ENCODE measurements at regions not wholly inside any gene's neighbourhood (a gene's known extent, or its start where the extent isn't known, plus 50 kb on each side); places are given as distances from the start of the nearest gene placed in this dataset.
A peak's percentile ranks its signal among the peaks of the same experiment; 100 is the strongest.
"Not testable (repeated sequence)": the region's sequence is repeated elsewhere in the genome, so short reads cannot be mapped to it uniquely, and the experiment has no call there.

GRCh38 chr2:107685421-107685986, 141.2 kb upstream of the RGPD4 start:
- DNase-seq (ENCODE audit: low spot score), result no peak
- no peak for ATAC-seq

- DNase-seq (ENCODE audit: low spot score) (no peak), ATAC-seq (no peak)
These were observed 139.6 kb upstream of the RGPD4 start for GRCh38 chr2:107687073-107687472.

- ATAC-seq, result no peak
These were observed 138.6 kb upstream of the RGPD4 start for GRCh38 chr2:107688135-107688534.

GRCh38 chr2:107693604-107694003, 133.1 kb upstream of the RGPD4 start:
- ATAC-seq, result no peak

More at GRCh38 chr2:107688135-107688534, 138.6 kb upstream of the RGPD4 start:
- DNase-seq (ENCODE audit: low spot score), result no peak

GRCh38 chr2:107694667-107695066, 132.0 kb upstream of the RGPD4 start:
- DNase-seq (ENCODE audit: low spot score), result no peak
- no peak for ATAC-seq

More at GRCh38 chr2:107693604-107694003, 133.1 kb upstream of the RGPD4 start:
- no peak for DNase-seq (ENCODE audit: low spot score)

GRCh38 chr2:107697385-107697784, 129.3 kb upstream of the RGPD4 start:
- no peak for ATAC-seq
- no peak for DNase-seq (ENCODE audit: low spot score)

GRCh38 chr2:107698861-107699260, 127.8 kb upstream of the RGPD4 start:
- no peak for DNase-seq (ENCODE audit: low spot score)
- ATAC-seq, result no peak

- DNase-seq (ENCODE audit: low spot score) (no peak), ATAC-seq (no peak)
These were observed 126.6 kb upstream of the RGPD4 start for GRCh38 chr2:107700073-107700472.

GRCh38 chr2:107711941-107712340, 114.8 kb upstream of the RGPD4 start:
- ATAC-seq (no peak), DNase-seq (ENCODE audit: low spot score) (no peak)

GRCh38 chr2:107712857-107713256, 113.8 kb upstream of the RGPD4 start:
- DNase-seq (ENCODE audit: low spot score), result no peak
- ATAC-seq, result peak; percentile 92

- DNase-seq (ENCODE audit: low spot score) (no peak), ATAC-seq (no peak)
These were observed 109.0 kb upstream of the RGPD4 start for GRCh38 chr2:107717661-107718060.

GRCh38 chr2:107719141-107719540, 107.6 kb upstream of the RGPD4 start:
- DNase-seq (ENCODE audit: low spot score), result no peak
- no peak for ATAC-seq

GRCh38 chr2:107719836-107720235, 106.9 kb upstream of the RGPD4 start:
- DNase-seq (ENCODE audit: low spot score) (no peak), ATAC-seq (no peak)

- DNase-seq (ENCODE audit: low spot score) (no peak), ATAC-seq (no peak)
These were observed 105.5 kb upstream of the RGPD4 start for GRCh38 chr2:107721178-107721577.

GRCh38 chr2:107721586-107721985, 105.1 kb upstream of the RGPD4 start:
- no peak for DNase-seq (ENCODE audit: low spot score)
- ATAC-seq, result no peak

- ATAC-seq; DNase-seq (ENCODE audit: low spot score): not testable (repeated sequence)
These were observed 100.9 kb upstream of the RGPD4 start for GRCh38 chr2:107725824-107726223.

GRCh38 chr2:107727318-107727717, 99.4 kb upstream of the RGPD4 start:
- no peak for ATAC-seq
- no peak for DNase-seq (ENCODE audit: low spot score)

GRCh38 chr2:107728586-107728985, 98.1 kb upstream of the RGPD4 start:
- ATAC-seq (no peak), DNase-seq (ENCODE audit: low spot score) (no peak)

GRCh38 chr2:107729440-107729839, 97.3 kb upstream of the RGPD4 start:
- no peak for ATAC-seq

GRCh38 chr2:107730898-107731297, 95.8 kb upstream of the RGPD4 start:
- no peak for ATAC-seq
- no peak for DNase-seq (ENCODE audit: low spot score)

More at GRCh38 chr2:107729440-107729839, 97.3 kb upstream of the RGPD4 start:
- no peak for DNase-seq (ENCODE audit: low spot score)

GRCh38 chr2:107731435-107731834, 95.3 kb upstream of the RGPD4 start:
- ATAC-seq (no peak), DNase-seq (ENCODE audit: low spot score) (no peak)

- ATAC-seq, result no peak
- DNase-seq (ENCODE audit: low spot score), result no peak
These were observed 91.5 kb upstream of the RGPD4 start for GRCh38 chr2:107735201-107735600.

- DNase-seq (ENCODE audit: low spot score), result no peak
- no peak for ATAC-seq
These were observed 88.9 kb upstream of the RGPD4 start for GRCh38 chr2:107737756-107738155.
